ENCODE measurements at regions not wholly inside any gene's neighbourhood (a gene's known extent, or its start where the extent isn't known, plus 50 kb on each side); places are given as distances from the start of the nearest gene placed in this dataset.

DNA sequence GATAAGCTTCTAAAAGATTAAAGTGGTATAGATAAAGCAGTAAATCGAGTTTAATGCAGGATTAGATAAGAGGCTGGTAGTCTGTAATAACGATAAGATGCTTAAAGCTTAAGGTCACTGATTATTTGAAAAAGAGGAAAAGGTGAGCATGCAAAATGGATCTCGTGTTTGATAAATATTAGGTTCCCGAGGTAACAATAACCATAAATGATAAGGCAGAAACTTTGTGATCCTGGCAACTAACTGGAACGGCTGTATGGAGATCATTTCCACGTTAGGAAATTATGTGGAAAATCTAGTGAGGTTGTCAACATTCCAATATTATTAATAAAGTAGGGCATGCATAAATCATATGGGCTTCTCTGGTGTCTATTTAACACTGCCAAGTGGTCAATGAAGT, 255.5 kb downstream of the EFCAB11 start:
- in situ Hi-C loops (cut with MboI) (no loop called here), intact Hi-C loops (cut with micrococcal nuclease; ENCODE audit: unreplicated experiment) (no loop called here)
- Histone ChIP-seq H3K4me3 (no peak overlapping the region), H3K27me3 (replicated peaks in 1 of 2; ENCODE audit: control insufficient read depth in 2 of 2, insufficient read depth in 2 of 2, low read length in 1 of 2) (no peaks in the 10 kb centered on the region), H3K79me2 (ENCODE audit: control insufficient read depth, insufficient read depth, low read length) (no peaks in the 10 kb centered on the region), H2AFZ (ENCODE audit: control insufficient read depth, low read depth, low read length) (no peak overlapping the region), H3K4me1 (ENCODE audit: control insufficient read depth, insufficient read depth, low read length) (no peaks in the 10 kb centered on the region; the same call in 1 of the 2 replicates), H3K9ac (ENCODE audit: control insufficient read depth, insufficient read depth, low read length) (no peak overlapping the region), H3K4me2 (ENCODE audit: control insufficient read depth, insufficient read depth) (no peak overlapping the region), H4K20me1 (ENCODE audit: control insufficient read depth, insufficient read depth) (no peaks in the 10 kb centered on the region), H3K36me3 (ENCODE audit: control insufficient read depth in 2 of 2, insufficient read depth in 2 of 2, low read length in 1 of 2) (no peaks in the 10 kb centered on the region), H3K27ac (ENCODE audit: control insufficient read depth, insufficient read depth) (no peak overlapping the region), H3K9me3 (replicated peaks; ENCODE audit: control insufficient read depth, insufficient read depth, low read length) (no peaks in the 10 kb centered on the region)
- no TSS peak for BruUV-seq (replicated peaks)
- RAD21 ChIA-PET (ENCODE audit: unreplicated experiment) = no interaction called here
- DNase-seq (ENCODE audit: low read depth, low spot score) (no peak), FAIRE-seq (no peak), ATAC-seq (no peak)
- SMC1A ChIA-PET (ENCODE audit: uncharacterized antibody, unreplicated experiment) = no interaction called here
- CTCF ChIA-PET = no interaction called here
- no peak for TF ChIP-seq IKZF2 (IDR thresholded peaks at IDR 0.05)
- no peak for TF ChIP-seq LARP7 (IDR thresholded peaks at IDR 0.05)
- TF ChIP-seq, protein P1, sequence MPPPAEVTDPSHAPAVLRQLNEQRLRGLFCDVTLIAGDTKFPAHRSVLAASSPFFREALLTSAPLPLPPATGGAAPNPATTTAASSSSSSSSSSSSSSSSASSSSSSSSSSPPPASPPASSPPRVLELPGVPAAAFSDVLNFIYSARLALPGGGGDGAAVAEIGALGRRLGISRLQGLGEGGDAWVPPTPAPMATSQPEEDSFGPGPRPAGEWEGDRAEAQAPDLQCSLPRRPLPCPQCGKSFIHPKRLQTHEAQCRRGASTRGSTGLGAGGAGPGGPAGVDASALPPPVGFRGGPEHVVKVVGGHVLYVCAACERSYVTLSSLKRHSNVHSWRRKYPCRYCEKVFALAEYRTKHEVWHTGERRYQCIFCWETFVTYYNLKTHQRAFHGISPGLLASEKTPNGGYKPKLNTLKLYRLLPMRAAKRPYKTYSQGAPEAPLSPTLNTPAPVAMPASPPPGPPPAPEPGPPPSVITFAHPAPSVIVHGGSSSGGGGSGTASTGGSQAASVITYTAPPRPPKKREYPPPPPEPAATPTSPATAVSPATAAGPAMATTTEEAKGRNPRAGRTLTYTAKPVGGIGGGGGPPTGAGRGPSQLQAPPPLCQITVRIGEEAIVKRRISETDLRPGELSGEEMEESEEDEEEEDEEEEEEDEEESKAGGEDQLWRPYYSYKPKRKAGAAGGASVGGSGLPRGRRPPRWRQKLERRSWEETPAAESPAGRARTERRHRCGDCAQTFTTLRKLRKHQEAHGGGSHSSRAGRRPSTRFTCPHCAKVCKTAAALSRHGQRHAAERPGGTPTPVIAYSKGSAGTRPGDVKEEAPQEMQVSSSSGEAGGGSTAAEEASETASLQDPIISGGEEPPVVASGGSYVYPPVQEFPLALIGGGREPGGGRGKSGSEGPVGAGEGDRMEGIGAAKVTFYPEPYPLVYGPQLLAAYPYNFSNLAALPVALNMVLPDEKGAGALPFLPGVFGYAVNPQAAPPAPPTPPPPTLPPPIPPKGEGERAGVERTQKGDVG (CRISPR knock-in tag; IDR thresholded peaks at IDR 0.05) = no peak
- TF ChIP-seq RAD21 (IDR thresholded peaks at IDR 0.05; ENCODE audit: insufficient read depth, low read depth, low read length) = no peak
- TF ChIP-seq RCOR1 (conservative IDR thresholded peaks at IDR 0.05; ENCODE audit: low read depth, low read length) = no peak
- TF ChIP-seq, protein P2, sequence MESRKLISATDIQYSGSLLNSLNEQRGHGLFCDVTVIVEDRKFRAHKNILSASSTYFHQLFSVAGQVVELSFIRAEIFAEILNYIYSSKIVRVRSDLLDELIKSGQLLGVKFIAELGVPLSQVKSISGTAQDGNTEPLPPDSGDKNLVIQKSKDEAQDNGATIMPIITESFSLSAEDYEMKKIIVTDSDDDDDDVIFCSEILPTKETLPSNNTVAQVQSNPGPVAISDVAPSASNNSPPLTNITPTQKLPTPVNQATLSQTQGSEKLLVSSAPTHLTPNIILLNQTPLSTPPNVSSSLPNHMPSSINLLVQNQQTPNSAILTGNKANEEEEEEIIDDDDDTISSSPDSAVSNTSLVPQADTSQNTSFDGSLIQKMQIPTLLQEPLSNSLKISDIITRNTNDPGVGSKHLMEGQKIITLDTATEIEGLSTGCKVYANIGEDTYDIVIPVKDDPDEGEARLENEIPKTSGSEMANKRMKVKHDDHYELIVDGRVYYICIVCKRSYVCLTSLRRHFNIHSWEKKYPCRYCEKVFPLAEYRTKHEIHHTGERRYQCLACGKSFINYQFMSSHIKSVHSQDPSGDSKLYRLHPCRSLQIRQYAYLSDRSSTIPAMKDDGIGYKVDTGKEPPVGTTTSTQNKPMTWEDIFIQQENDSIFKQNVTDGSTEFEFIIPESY (IDR thresholded peaks at IDR 0.05) = no peak
- TF ChIP-seq, protein P3, sequence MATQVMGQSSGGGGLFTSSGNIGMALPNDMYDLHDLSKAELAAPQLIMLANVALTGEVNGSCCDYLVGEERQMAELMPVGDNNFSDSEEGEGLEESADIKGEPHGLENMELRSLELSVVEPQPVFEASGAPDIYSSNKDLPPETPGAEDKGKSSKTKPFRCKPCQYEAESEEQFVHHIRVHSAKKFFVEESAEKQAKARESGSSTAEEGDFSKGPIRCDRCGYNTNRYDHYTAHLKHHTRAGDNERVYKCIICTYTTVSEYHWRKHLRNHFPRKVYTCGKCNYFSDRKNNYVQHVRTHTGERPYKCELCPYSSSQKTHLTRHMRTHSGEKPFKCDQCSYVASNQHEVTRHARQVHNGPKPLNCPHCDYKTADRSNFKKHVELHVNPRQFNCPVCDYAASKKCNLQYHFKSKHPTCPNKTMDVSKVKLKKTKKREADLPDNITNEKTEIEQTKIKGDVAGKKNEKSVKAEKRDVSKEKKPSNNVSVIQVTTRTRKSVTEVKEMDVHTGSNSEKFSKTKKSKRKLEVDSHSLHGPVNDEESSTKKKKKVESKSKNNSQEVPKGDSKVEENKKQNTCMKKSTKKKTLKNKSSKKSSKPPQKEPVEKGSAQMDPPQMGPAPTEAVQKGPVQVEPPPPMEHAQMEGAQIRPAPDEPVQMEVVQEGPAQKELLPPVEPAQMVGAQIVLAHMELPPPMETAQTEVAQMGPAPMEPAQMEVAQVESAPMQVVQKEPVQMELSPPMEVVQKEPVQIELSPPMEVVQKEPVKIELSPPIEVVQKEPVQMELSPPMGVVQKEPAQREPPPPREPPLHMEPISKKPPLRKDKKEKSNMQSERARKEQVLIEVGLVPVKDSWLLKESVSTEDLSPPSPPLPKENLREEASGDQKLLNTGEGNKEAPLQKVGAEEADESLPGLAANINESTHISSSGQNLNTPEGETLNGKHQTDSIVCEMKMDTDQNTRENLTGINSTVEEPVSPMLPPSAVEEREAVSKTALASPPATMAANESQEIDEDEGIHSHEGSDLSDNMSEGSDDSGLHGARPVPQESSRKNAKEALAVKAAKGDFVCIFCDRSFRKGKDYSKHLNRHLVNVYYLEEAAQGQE (IDR thresholded peaks at IDR 0.05; ENCODE audit: low read depth, low read length) = no peak
- TF ChIP-seq CHD2 (IDR thresholded peaks at IDR 0.05; ENCODE audit: borderline replicate concordance, low read depth, low read length) = no peak
- no peak for TF ChIP-seq TCF3 (IDR thresholded peaks at IDR 0.05; ENCODE audit: borderline replicate concordance, insufficient read depth, low read depth, low read length)
- no peak for TF ChIP-seq CREM (IDR thresholded peaks at IDR 0.05; ENCODE audit: low read depth)
- no peak for TF ChIP-seq PML (IDR thresholded peaks at IDR 0.05; ENCODE audit: low read length)
- TF ChIP-seq BRCA1 (IDR thresholded peaks at IDR 0.05; ENCODE audit: low read depth, low read length) = no peak
- no peak for TF ChIP-seq FOXK2 (IDR thresholded peaks at IDR 0.05)
- TF ChIP-seq NFYB (IDR thresholded peaks at IDR 0.05; ENCODE audit: insufficient read depth, low read depth, low read length) = no peak
- POLR2A ChIA-PET = no interaction called here
- WGBS (ENCODE audit: insufficient coverage, insufficient replicate concordance, low lambda C conversion rate, missing lambda C conversion rate) = 64% methylated on average over 6 of the region's 6 CpGs

Measured in GM12878 (cell line).